Myocyte (in vitro differentiated cells): ENCODE measurements at regions not wholly inside any gene's neighbourhood (a gene's known extent, or its start where the extent isn't known, plus 50 kb on each side); places are given as distances from the start of the nearest gene placed in this dataset.

Source experiments
- DNase-seq: peaks from one replicate; pipeline ENCODE4 v3.0.0-alpha.2; 2012; ENCODE audit warnings: low read depth

- DNase-seq = no peak
Observed at GRCh38 chr9:89807682-89808075, 202.9 kb downstream of the GADD45G start.

DNA sequence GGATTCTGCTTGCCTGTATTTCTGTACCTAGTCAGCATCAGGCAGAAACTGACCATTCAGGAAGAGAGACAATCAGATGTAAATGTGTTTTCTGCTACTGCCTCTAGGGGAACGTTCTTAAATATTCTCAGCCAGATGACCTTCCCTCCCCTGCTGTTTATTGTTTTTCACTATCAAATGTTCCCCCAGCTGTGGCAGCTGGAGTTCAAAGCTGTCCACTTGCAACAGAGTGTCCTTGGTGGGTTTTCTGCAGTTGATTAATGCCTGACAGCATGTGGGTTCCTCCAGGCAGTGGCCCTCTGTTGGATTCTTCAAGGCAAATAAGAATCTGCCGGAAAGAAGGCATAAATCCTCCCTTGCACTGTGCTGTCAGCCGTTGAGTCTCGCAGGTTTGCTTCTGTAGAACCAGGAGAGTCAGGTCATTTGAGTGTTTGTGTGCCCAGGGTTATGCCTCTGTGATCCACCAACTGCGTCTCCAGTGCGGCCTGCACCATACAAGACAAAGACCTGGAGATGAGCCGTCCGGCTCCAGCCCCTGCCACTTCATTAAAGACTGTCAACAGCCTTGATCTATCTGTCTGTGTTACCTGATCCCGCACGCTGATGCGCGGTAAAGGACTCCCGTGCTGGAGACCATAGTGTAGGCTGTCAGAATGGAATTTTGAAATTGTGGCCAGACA is 203.4 kb downstream of the GADD45G start:
- DNase-seq = peak; percentile 15

- DNase-seq = no peak
Observed at GRCh38 chr9:89808756-89809181, 204.0 kb downstream of the GADD45G start.

DNA sequence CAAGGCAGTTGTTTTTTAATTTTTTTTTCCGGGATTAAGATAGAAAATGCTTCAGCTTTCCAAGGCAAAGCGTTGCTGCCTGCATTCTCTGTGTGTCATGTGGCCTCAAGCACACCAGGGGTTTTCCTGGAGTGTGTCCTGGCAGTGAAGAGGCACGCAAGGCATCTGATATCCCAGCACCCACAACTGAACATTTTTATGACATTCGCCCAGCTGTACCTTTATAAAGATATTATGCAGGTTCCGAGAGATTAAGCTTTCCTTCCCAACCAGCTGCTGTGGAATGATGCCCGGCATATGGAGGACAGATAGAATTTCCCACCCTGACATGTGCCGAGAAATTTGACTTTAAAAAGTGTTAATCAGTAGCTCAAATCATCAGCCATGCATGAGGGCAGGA is 205.6 kb downstream of the GADD45G start:
- peak; percentile 48 for DNase-seq

DNA sequence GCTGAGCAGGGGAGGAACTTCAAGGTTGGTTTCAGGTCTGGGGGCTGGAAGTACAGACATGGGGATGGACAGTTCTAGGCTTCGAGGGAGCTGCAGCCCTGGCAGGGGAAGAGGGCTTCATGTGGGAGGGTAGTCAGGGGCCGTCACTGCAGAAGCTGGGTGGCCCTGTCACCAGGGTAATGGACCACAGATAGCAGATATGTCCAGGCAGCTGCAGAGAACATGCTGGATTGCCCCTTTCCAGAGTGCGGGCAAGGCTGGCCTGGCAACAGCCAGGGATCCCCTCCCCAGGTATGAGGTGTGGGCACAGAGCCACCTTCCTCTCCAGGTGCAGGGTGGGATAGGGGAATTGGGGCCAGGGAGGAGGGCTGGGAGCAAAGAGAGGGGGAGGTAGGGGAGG is 206.5 kb downstream of the GADD45G start:
- no peak for DNase-seq

DNA sequence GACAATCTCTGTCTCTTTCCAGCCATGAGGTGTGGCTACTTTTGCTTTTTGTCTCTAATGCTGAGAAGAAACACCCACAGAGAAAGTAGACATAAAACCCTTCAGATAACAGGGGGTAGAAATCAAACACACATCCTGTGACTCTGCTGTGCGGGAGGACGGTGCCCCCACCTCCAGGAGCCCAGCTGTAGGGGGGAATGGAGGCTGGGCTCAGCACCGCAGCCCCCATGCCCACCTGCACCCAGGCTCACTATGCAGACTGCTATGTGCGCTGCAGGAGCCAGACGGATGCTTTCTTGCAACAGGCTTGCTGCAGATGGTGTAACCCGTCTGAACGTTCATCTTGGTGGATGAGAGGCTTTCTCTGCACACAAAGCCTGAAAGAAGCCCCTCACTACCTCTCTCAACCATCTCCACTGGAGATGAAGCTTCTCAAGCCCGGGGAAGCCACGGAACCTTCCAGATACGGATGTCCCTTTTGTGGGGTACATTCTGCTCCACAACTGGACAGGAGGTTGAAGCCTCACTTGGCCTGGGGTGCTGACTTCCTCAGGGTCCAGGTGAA is 207.2 kb downstream of the GADD45G start:
- DNase-seq = no peak

GRCh38 chr9:89812556-89813181 is 207.9 kb downstream of the GADD45G start:
- no peak for DNase-seq

- no peak for DNase-seq
Observed at GRCh38 chr9:89813482-89813881, 208.7 kb downstream of the GADD45G start.

- no peak for DNase-seq
Observed at GRCh38 chr9:89814340-89815040, 209.7 kb downstream of the GADD45G start.

DNA sequence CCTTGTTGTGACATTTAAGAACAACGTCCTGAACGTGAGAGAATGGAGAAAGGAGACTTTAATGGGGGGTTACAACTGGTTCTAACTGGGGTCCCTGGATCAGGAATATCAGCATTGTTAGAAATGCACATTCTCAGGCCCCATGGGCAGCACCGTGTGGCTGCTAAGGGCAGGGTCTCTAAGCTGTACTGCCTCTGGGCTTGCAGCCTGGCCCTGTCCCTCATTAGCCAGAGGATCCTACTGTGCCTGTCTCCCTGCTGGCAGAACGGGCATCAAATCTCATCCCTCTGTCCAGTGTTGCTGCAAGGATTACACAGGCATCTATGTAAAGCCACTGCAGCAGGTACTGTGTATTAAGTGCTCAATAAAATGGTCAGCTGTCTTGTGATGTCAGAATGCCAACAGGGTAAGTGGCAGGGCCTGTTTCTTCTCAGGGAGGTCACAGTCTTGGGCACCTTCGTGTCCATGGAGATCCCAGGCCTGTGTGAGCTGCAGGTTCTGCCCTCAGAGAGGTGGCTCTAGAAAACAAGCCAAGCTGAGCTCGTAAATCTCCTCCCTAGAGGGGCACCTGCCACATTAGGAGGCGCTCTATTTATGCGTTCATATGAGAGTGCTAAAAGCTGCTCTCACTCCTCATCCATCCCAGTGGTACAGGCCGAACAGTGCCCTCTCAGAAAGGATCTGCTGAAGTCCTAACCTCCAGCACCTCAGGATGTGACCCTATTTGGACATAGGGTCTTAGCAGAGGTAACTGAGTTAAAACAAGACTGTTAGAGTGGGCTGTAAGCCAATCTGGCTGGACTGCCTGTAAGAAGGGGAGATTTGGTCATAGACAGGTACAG is 210.5 kb downstream of the GADD45G start:
- no peak for DNase-seq

DNA sequence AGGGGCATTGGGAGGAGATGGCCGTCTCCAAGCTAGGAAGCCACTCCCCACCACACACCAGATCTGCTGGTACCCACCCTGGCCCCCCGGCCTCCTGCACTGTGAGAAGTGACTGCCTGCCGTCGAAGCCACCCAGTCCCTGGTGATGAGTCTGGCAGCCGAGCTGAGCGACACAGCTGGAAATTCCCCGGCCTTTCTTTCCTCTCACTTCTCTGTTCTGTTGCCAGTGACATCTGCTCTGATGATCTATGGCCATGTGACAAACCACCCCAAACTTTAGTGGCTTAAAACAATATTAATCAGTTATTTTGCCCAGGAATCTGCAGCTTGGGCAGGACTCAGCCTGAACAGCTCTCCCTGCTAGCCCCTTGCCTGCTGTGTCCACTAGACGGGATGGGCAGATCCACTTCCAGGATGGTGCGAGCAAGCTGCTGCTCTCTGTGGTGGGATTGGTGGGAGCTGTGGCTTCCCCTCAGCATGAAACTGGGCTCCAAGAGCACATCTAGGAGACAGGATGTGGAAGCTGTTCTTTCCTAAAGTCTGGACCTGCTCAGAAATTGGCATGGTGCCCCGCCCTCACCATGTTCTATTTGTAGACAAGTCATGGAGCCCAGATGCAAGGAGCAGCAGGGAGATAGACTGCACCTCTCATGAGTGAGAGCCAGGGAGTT is 211.2 kb downstream of the GADD45G start:
- peak; percentile 26 for DNase-seq

- DNase-seq = no peak
Observed at GRCh38 chr9:89817151-89817950, 212.5 kb downstream of the GADD45G start.

DNA sequence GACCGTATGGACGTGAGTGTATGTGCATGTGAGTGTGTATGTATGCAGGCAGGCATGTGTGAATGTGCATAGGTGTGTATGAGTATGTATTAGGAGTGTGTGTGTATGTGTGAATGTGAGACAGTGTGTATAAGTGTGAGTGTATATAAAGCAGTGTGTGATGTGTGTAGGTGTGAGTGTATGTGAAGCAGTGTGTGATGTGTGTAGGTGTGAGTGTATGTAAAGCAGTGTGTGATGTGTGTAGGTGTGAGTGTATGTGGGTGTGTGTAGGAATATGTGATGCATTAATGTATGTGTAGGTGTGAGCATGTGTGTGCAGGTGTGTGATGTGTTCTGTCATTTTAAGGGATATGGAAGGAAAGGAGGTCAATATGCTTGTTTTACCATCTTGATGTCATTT is 215.5 kb downstream of the GADD45G start:
- no peak for DNase-seq

DNA sequence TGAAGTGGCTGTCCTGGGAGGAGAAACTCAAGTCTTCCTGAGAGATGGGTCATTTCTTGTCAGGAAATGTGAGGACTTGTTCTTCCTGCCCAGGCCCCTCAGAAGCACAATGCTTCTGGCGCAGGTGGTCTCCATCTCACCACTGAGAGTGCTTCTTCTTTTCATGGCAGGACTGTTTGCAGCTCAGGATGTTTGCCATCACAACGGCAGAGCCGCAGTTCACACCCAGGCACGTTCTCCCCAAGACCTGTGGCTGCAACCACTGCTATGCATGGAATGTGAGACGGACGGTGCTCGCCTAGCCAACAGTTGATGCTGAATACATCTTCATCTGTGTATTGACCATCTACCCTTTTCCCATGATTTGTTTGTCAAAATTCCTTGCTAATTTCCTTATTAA is 216.3 kb downstream of the GADD45G start:
- DNase-seq = peak; percentile 77

- no peak for DNase-seq
Observed at GRCh38 chr9:89822996-89823395, 218.2 kb downstream of the GADD45G start.

- DNase-seq = no peak
Observed at GRCh38 chr9:89825669-89826068, 220.9 kb downstream of the GADD45G start.

- no peak for DNase-seq
Observed at GRCh38 chr9:89826186-89826585, 221.4 kb downstream of the GADD45G start.

DNA sequence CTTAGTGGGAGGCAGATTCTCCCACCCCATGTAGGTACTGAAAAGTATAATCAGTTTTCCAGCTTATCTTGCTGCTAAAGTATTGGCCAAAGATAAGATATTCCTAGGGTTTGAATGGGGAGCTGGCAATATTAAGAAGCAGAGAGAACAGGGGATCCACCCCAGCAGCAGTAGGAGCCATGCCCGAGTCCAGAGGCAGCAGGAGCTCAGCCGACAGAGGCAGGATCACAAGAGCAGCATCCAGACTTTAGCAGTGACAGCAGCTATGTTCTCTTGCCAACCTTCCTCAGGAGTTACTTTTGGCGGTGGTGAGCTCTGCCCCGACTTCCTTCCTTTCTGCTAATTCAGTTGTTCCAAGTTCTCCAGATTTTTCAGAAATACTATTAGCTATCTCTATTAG is 224.5 kb downstream of the GADD45G start:
- no peak for DNase-seq

DNA sequence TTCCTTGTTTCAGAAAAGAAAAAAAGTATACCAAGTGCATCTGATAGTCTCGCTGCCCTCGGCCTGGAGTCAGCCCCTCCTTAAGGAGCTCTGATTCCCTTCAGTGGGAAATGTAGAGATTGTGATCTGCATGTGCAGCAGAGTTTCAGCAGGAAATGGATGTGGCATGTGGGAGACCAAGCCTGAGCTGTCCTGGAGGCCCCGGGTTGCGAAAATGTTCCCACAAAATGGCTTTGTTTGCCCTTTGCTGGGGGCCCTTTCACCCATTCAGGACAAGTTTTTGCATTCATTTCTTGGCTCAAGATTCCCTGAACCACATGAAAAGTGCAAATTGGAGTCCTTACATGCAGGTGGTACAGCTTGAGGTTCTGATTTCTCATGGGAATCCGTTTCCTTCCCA is 230.9 kb downstream of the GADD45G start:
- DNase-seq = no peak
